HepG2 (cell line): ENCODE measurements at regions not wholly inside any gene's neighbourhood (a gene's known extent, or its start where the extent isn't known, plus 50 kb on each side); places are given as distances from the start of the nearest gene placed in this dataset.

Source experiments
- ATAC-seq: fragments of 200-7000 bp; cut with Tn5 transposase; 3 replicates; pipeline ENCODE4 v1.9.1; 2020; ENCODE audit warnings: mild to moderate bottlenecking, moderate library complexity
- BruUV-seq: library from RNA; stranded (reverse); fragments of 400-500 nt; replicated peaks from 2 replicates; lab custom pipeline; 2021; lab: Mats Ljungman, UMichigan
- CTCF ChIA-PET: fragments of 300-600 bp; formaldehyde crosslinking; extraction: SDS; loops from one replicate; lab custom pipeline; 2021; ENCODE audit warnings: low total read pairs, inconsistent platforms, low intra/inter-chr PET ratio; lab: Yijun Ruan, JAX
- POLR2A ChIA-PET: fragments of 350-600 bp; sonication (Branson Sonifier 250); formaldehyde crosslinking; loops from one replicate; lab custom pipeline; 2020; ENCODE audit warnings: antibody characterized with exemption, inconsistent platforms; lab: Yijun Ruan, JAX
- DNase-seq: peaks from one replicate; pipeline ENCODE4 v3.0.0-alpha.2; 2015; ENCODE audit warnings: low spot score
- FAIRE-seq: peaks from 3 replicates; lab custom pipeline; 2011; peaks lifted over from hg19 to GRCh38; lab: Jason Lieb, UNC
- H2AFZ ChIP-seq: one replicate; pipeline ENCODE4 v1.6.1; 2011; ENCODE audit warnings: low read length, inconsistent platforms
- H3K27ac ChIP-seq: fragments of 300-600 bp; 3 replicates; pipeline ENCODE4 v1.8.0; 2011; ENCODE audit warnings: mixed run types, mild to moderate bottlenecking, mixed read lengths, low read length, inconsistent platforms; ENCODE audit not compliant: insufficient read depth; ENCODE audit errors: extremely low read length
- H3K27me3 ChIP-seq, 2 experiments: fragments of 200-600 bp in 1 of 2; 2 replicates in 1 of 2; 3 replicates in 1 of 2; pipeline versions ENCODE4 v1.6.0 to v1.8.0; 2011; ENCODE audit warnings: low read length in 2 of 2, mild to moderate bottlenecking in 2 of 2, moderate library complexity in 2 of 2, inconsistent platforms in 1 of 2; ENCODE audit not compliant: insufficient read depth in 2 of 2, control insufficient read depth in 1 of 2
- H3K36me3 ChIP-seq, 2 experiments: fragments of 200-600 bp in 1 of 2; replicated peaks in 1 of 2; 2 replicates in 1 of 2; 3 replicates in 1 of 2; pipeline versions ENCODE4 v1.5.1 to v1.8.0; 2011; ENCODE audit warnings: low read length in 2 of 2, inconsistent platforms in 1 of 2; ENCODE audit not compliant: insufficient read depth in 2 of 2, control insufficient read depth in 1 of 2
- H3K4me1 ChIP-seq: 2 replicates; pipeline ENCODE4 v1.5.1; 2012; ENCODE audit warnings: low read length, inconsistent platforms; ENCODE audit not compliant: insufficient read depth
- H3K4me2 ChIP-seq: 2 replicates; pipeline ENCODE4 v1.6.0; 2011; ENCODE audit warnings: low read depth, low read length, inconsistent platforms
- H3K4me3 ChIP-seq, 3 experiments: fragments of 200-600 bp in 1 of 3; sonication (generic), shearing (Covaris generic) in 1 of 3; replicated peaks in 1 of 3; 2 replicates each; pipeline ENCODE4 v1.5.1; 2011 to 2016; ENCODE audit warnings: low read length in 3 of 3, inconsistent platforms in 2 of 3, low read depth in 2 of 3, mild to moderate bottlenecking in 2 of 3, control low read depth in 1 of 3, mixed read lengths in 1 of 3; ENCODE audit not compliant: insufficient read depth in 1 of 3
- H3K79me2 ChIP-seq: one replicate; pipeline ENCODE4 v1.6.1; 2011; ENCODE audit warnings: low read length, inconsistent platforms; ENCODE audit not compliant: insufficient read depth
- H3K9ac ChIP-seq: 2 replicates; pipeline ENCODE4 v1.6.0; 2011; ENCODE audit warnings: mild to moderate bottlenecking, low read depth, low read length, inconsistent platforms; ENCODE audit not compliant: insufficient read depth
- H3K9me3 ChIP-seq: 2 replicates; pipeline ENCODE4 v1.5.1; 2012; ENCODE audit warnings: mild to moderate bottlenecking, low read length
- H4K20me1 ChIP-seq: 2 replicates; pipeline ENCODE4 v1.6.0; 2011; ENCODE audit warnings: inconsistent platforms, mild to moderate bottlenecking, low read length, moderate library complexity; ENCODE audit not compliant: insufficient read depth
- CBFB ChIP-seq: sonication (generic); formaldehyde crosslinking; IDR thresholded peaks from 2 replicates; pipeline ENCODE4 v1.4.0; 2020; ENCODE audit warnings: missing genetic modification reagents
- MAF1 ChIP-seq: sonication (generic); formaldehyde crosslinking; IDR thresholded peaks from 2 replicates; pipeline ENCODE4 v1.5.0; 2020; ENCODE audit warnings: missing genetic modification reagents, borderline replicate concordance
- MED1 ChIP-seq: sonication (generic); formaldehyde crosslinking; IDR thresholded peaks from 2 replicates; pipeline ENCODE4 v1.4.0; 2020; ENCODE audit warnings: missing genetic modification reagents
- MLXIP ChIP-seq: sonication (generic); formaldehyde crosslinking; IDR thresholded peaks from 2 replicates; pipeline ENCODE4 v1.9.0; 2021; ENCODE audit warnings: missing genetic modification reagents, borderline replicate concordance
- ZNF205 ChIP-seq: IDR thresholded peaks from 2 replicates; pipeline ENCODE4 v1.6.1; 2018; ENCODE audit warnings: missing biosample characterization, missing genetic modification reagents
- ZNF296 ChIP-seq: sonication (generic); formaldehyde crosslinking; conservative IDR thresholded peaks from 2 replicates; pipeline ENCODE4 v1.5.0; 2020; ENCODE audit warnings: mild to moderate bottlenecking, missing genetic modification reagents
- ZNF615 ChIP-seq: sonication (generic); formaldehyde crosslinking; IDR thresholded peaks from 2 replicates; pipeline ENCODE4 v1.5.0; 2020; ENCODE audit warnings: mild to moderate bottlenecking, missing genetic modification reagents, borderline replicate concordance
- ZNF749 ChIP-seq: sonication (generic); formaldehyde crosslinking; IDR thresholded peaks from 2 replicates; pipeline ENCODE4 v1.8.0; 2022; ENCODE audit warnings: mild to moderate bottlenecking, missing genetic modification reagents, moderate library complexity, borderline replicate concordance
- WGBS: methylation state at CpG from one replicate; pipeline ENCODE4 v1.1.6; 2017; ENCODE audit warnings: low lambda C conversion rate; 5-methylcytosine and 5-hydroxymethylcytosine counted together
- in situ Hi-C: cut with HindIII; loops from 2 replicates; pipeline ENCODE4 v1.10.0; 2017; ENCODE audit warnings: low pct_unique_long_range_greater_than_20kb; ENCODE audit not compliant: extremely low pct_ligation_motif_present
- intact Hi-C: fragments of 100-400 bp; cut with micrococcal nuclease; formaldehyde crosslinking; loops from one replicate; pipeline ENCODE4 v1.10.0; 2022; ENCODE audit not compliant: unreplicated experiment
- TF ChIP-seq, protein P1 (sequence below): sonication (generic); formaldehyde crosslinking; IDR thresholded peaks from 2 replicates; pipeline ENCODE4 v1.5.1; 2020; ENCODE audit warnings: missing genetic modification reagents, mild to moderate bottlenecking, borderline replicate concordance
- TF ChIP-seq, protein P2 (sequence below): sonication (generic); formaldehyde crosslinking; IDR thresholded peaks from 2 replicates; pipeline ENCODE4 v1.5.0; 2020; ENCODE audit warnings: missing genetic modification reagents
- TF ChIP-seq, protein P3 (sequence below): IDR thresholded peaks from 2 replicates; pipeline ENCODE4 v1.6.1; 2016; ENCODE audit warnings: low read depth, borderline replicate concordance

DNA sequence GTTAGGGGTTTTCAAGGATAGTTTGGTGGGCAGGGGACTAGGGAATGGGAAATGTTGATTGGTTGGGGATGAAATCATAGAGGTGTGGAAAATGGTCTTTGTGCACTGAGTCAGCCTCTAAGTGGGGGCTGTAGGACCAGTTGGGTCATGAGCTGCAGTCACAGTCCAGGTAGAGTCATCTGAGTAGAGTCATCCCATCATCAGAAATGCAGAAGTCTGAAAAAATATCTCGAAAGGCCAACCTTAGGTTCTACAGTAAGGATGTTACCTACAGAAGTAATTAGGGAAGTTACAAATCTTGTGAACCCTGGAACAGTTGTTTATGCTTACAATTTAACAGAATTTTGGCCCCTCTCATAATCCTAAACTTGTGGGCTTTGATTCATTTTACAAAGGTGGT is 63.4 kb upstream of the AP1S2 start:
- H3K9ac ChIP-seq = no peak overlapping the region
- H3K27ac ChIP-seq = no peak overlapping the region
- BruUV-seq = no TSS peak
- H4K20me1 ChIP-seq = no peaks in the 10 kb centered on the region
- intact Hi-C loops = no loop called here
- H3K27me3 ChIP-seq = no peaks in the 10 kb centered on the region
- H3K4me2 ChIP-seq = no peak overlapping the region
- no peak for TF ChIP-seq CBFB (CRISPR knock-in tag)
- TF ChIP-seq, protein P1, sequence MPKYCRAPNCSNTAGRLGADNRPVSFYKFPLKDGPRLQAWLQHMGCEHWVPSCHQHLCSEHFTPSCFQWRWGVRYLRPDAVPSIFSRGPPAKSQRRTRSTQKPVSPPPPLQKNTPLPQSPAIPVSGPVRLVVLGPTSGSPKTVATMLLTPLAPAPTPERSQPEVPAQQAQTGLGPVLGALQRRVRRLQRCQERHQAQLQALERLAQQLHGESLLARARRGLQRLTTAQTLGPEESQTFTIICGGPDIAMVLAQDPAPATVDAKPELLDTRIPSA (CRISPR knock-in tag) = no peak
- TF ChIP-seq, all 625 proteins: peak for 0
- ChIA-PET CTCF (no interaction called here), POLR2A (no interaction called here)
- Histone ChIP-seq H3K79me2 (no peaks in the 10 kb centered on the region), H2AFZ (no peak overlapping the region), H3K4me1 (no peaks in the 10 kb centered on the region), H3K36me3 (no peaks in the 10 kb centered on the region), H3K4me3 (no peak overlapping the region), H3K9me3 (no peaks in the 10 kb centered on the region)
- in situ Hi-C loops = no loop called here
- FAIRE-seq (no peak), DNase-seq (no peak), ATAC-seq (no peak)
- 0% methylated on average over 1 of the region's 1 CpG for WGBS

GRCh38 chrX:15916704-15917084 is 62.1 kb upstream of the AP1S2 start:
- FAIRE-seq (no peak), ATAC-seq (no peak), DNase-seq (no peak)
- WGBS = 24% methylated on average over 4 of the region's 4 CpGs
- Histone ChIP-seq H4K20me1 (no peaks in the 10 kb centered on the region), H3K79me2 (no peaks in the 10 kb centered on the region), H3K9me3 (no peaks in the 10 kb centered on the region), H3K36me3 (no peaks in the 10 kb centered on the region), H3K27me3 (no peaks in the 10 kb centered on the region), H3K4me1 (no peaks in the 10 kb centered on the region), H3K9ac (no peak overlapping the region), H3K4me2 (no peak overlapping the region), H3K4me3 (no peak overlapping the region), H3K27ac (no peak overlapping the region), H2AFZ (no peak overlapping the region)
- intact Hi-C loops (no loop called here), in situ Hi-C loops (no loop called here)
- no peak for TF ChIP-seq MAF1
- TF ChIP-seq, protein P2, sequence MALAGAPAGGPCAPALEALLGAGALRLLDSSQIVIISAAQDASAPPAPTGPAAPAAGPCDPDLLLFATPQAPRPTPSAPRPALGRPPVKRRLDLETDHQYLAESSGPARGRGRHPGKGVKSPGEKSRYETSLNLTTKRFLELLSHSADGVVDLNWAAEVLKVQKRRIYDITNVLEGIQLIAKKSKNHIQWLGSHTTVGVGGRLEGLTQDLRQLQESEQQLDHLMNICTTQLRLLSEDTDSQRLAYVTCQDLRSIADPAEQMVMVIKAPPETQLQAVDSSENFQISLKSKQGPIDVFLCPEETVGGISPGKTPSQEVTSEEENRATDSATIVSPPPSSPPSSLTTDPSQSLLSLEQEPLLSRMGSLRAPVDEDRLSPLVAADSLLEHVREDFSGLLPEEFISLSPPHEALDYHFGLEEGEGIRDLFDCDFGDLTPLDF = no peak
- no peak for TF ChIP-seq MED1 (CRISPR knock-in tag)
- TF ChIP-seq, protein P3, sequence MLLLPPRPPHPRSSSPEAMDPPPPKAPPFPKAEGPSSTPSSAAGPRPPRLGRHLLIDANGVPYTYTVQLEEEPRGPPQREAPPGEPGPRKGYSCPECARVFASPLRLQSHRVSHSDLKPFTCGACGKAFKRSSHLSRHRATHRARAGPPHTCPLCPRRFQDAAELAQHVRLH (CRISPR knock-in tag) = no peak
- no peak for TF ChIP-seq ZNF615
- no peak for TF ChIP-seq ZNF749 (CRISPR knock-in tag)
- no peak for TF ChIP-seq ZNF205 (CRISPR knock-in tag)
- TF ChIP-seq ZNF296 (CRISPR knock-in tag) = no peak
- TF ChIP-seq MLXIP (CRISPR knock-in tag) = no peak
- CTCF ChIA-PET = no interaction called here
- POLR2A ChIA-PET = no interaction called here
- BruUV-seq = no TSS peak
